Endothelial cell of umbilical vein (primary cell): ENCODE measurements at regions not wholly inside any gene's neighbourhood (a gene's known extent, or its start where the extent isn't known, plus 50 kb on each side); places are given as distances from the start of the nearest gene placed in this dataset.

ENCODE experiments used
- CTCF ChIP-seq, 2 donors: IDR thresholded peaks; 1 replicate in 1 of 2; 2 replicates in 1 of 2; pipeline ENCODE4 v1.5.1; 2011; ENCODE audit warnings: low read length in 2 of 2, mild to moderate bottlenecking in 2 of 2, moderate library complexity in 2 of 2, control low read depth in 1 of 2, inconsistent platforms in 1 of 2, low read depth in 1 of 2; ENCODE audit not compliant: insufficient read depth in 1 of 2; ENCODE audit errors: extremely low read depth in 1 of 2
- EZH2 ChIP-seq: IDR thresholded peaks from 2 replicates; pipeline ENCODE4 v1.6.1; 2012; ENCODE audit warnings: borderline replicate concordance, low read depth, mild to moderate bottlenecking, moderate library complexity, low read length, inconsistent platforms; ENCODE audit not compliant: severe bottlenecking
- FOS ChIP-seq: IDR thresholded peaks from 2 replicates; pipeline ENCODE4 v1.6.1; 2011; ENCODE audit warnings: mild to moderate bottlenecking, low read length, moderate library complexity, borderline replicate concordance; ENCODE audit not compliant: insufficient read depth
- GATA2 ChIP-seq: IDR thresholded peaks from 2 replicates; pipeline ENCODE4 v1.7.0; 2011; ENCODE audit warnings: low read depth, mild to moderate bottlenecking, moderate library complexity, mixed read lengths, low read length; ENCODE audit not compliant: insufficient read length, insufficient read depth
- JUN ChIP-seq: IDR thresholded peaks from 2 replicates; pipeline ENCODE4 v1.6.1; 2011; ENCODE audit warnings: borderline replicate concordance, low read depth; ENCODE audit not compliant: insufficient read length, insufficient read depth
- MAX ChIP-seq: IDR thresholded peaks from 2 replicates; pipeline ENCODE4 v1.6.1; 2011; ENCODE audit not compliant: insufficient read depth, insufficient read length
- MYC ChIP-seq: IDR thresholded peaks from one replicate; pipeline ENCODE4 v1.6.1; 2011; ENCODE audit warnings: mild to moderate bottlenecking, low read depth, low read length
- POLR2A ChIP-seq: IDR thresholded peaks from 2 replicates; pipeline ENCODE4 v1.6.1; 2012; ENCODE audit warnings: low read depth, mild to moderate bottlenecking, control low read depth, low read length
- POLR2AphosphoS5 ChIP-seq: IDR thresholded peaks from 2 replicates; pipeline ENCODE4 v1.6.1; 2012; ENCODE audit warnings: low read depth, mild to moderate bottlenecking, control low read depth, low read length, moderate library complexity; ENCODE audit not compliant: insufficient read depth

GRCh38 chr5:25515525-25515924 is 870.7 kb upstream of the CDH10 start:
- TF ChIP-seq JUN: no peak
- TF ChIP-seq CTCF (IDR thresholded peaks at IDR 0.05; ENCODE audit: extremely low read depth in 1 of 2, insufficient read depth in 1 of 2, low read depth in 1 of 2, low read length in 2 of 2): no peak
- TF ChIP-seq EZH2: no peak
- TF ChIP-seq MAX: no peak
- TF ChIP-seq POLR2A: no peak
- TF ChIP-seq POLR2AphosphoS5: no peak
- TF ChIP-seq MYC: no peak
- no peak for TF ChIP-seq FOS
- no peak for TF ChIP-seq GATA2
